ENCODE measurements at regions not wholly inside any gene's neighbourhood (a gene's known extent, or its start where the extent isn't known, plus 50 kb on each side); places are given as distances from the start of the nearest gene placed in this dataset.

- TF ChIP-seq GATA2 (IDR thresholded peaks at IDR 0.05; ENCODE audit: low read depth, low read length), result no peak
- TF ChIP-seq GATA3 (IDR thresholded peaks at IDR 0.05; ENCODE audit: low read depth, low read length), result no peak
Observed at GRCh38 chr2:187862715-187863114, 308.5 kb upstream of the TFPI start.

Measured in SH-SY5Y (cell line).